GM06990 (cell line): ENCODE measurements at regions not wholly inside any gene's neighbourhood (a gene's known extent, or its start where the extent isn't known, plus 50 kb on each side); places are given as distances from the start of the nearest gene placed in this dataset.

ENCODE experiments used
- DNase-seq: peaks from one replicate; pipeline ENCODE4 v3.0.0-alpha.2; 2011; ENCODE audit not compliant: insufficient read length; ENCODE audit errors: extremely low read depth
- H3K27me3 ChIP-seq: replicated peaks from 2 replicates; pipeline ENCODE4 v1.6.0; 2011; ENCODE audit warnings: low read length; ENCODE audit not compliant: control insufficient read depth, insufficient read depth
- H3K36me3 ChIP-seq: 2 replicates; pipeline ENCODE4 v1.5.1; 2011; ENCODE audit warnings: low read length; ENCODE audit not compliant: control insufficient read depth, insufficient read depth
- H3K4me3 ChIP-seq: replicated peaks from 2 replicates; pipeline ENCODE4 v1.5.1; 2011; ENCODE audit warnings: low read depth, mild to moderate bottlenecking, control low read depth, low read length
- TF ChIP-seq, protein P1 (sequence below): IDR thresholded peaks from 2 replicates; pipeline ENCODE4 v1.5.1; 2011; ENCODE audit warnings: low read length, control low read depth, mild to moderate bottlenecking, inconsistent platforms; ENCODE audit not compliant: insufficient read depth, poor library complexity, severe bottlenecking

DNA sequence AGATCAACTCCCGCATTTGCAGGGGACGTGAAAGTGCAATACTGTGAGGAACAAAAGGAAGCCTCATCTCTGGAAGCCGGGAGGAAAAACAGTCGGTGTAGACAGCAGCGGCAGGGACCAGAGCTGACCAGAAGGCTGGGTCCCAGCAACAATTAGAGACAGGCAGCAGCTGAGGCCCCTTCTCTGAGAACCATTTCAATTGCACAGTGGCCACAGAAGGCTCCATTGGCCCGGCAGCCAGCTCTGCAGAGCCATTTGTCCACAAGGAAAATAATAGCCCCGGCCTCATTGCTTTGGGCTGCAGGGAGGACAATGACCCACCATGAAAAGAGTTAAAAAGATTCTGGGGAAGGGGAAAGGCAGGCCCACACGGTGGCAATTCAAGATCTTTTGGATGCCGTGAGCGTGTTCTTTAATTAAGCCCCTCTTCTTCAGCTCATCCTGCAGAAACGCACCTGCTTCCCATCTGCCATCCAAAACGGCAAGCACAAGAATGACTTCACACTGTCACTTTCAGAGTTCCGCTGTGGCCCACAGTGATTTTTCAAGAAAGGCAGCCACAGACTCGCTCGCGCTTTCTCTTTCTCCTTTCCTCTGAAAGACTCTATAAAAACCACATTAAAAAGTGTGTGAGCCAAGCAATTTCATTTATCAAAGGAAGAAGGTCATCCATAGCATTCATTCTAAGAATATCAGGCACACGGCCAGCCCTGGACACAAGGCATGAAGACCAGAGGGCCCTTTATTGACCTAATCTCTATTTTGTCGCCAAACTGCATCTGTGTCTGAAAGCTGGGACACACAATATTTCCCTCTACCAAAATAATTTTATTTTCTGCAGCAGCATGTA is 293.6 kb downstream of the SOX11 start:
- no peaks in the 10 kb centered on the region for H3K27me3 ChIP-seq
- no peak for DNase-seq
- H3K4me3 ChIP-seq, result no peak overlapping the region
- H3K36me3 ChIP-seq, result no peaks in the 10 kb centered on the region
- TF ChIP-seq, protein P1, sequence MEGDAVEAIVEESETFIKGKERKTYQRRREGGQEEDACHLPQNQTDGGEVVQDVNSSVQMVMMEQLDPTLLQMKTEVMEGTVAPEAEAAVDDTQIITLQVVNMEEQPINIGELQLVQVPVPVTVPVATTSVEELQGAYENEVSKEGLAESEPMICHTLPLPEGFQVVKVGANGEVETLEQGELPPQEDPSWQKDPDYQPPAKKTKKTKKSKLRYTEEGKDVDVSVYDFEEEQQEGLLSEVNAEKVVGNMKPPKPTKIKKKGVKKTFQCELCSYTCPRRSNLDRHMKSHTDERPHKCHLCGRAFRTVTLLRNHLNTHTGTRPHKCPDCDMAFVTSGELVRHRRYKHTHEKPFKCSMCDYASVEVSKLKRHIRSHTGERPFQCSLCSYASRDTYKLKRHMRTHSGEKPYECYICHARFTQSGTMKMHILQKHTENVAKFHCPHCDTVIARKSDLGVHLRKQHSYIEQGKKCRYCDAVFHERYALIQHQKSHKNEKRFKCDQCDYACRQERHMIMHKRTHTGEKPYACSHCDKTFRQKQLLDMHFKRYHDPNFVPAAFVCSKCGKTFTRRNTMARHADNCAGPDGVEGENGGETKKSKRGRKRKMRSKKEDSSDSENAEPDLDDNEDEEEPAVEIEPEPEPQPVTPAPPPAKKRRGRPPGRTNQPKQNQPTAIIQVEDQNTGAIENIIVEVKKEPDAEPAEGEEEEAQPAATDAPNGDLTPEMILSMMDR, result no peak

DNA sequence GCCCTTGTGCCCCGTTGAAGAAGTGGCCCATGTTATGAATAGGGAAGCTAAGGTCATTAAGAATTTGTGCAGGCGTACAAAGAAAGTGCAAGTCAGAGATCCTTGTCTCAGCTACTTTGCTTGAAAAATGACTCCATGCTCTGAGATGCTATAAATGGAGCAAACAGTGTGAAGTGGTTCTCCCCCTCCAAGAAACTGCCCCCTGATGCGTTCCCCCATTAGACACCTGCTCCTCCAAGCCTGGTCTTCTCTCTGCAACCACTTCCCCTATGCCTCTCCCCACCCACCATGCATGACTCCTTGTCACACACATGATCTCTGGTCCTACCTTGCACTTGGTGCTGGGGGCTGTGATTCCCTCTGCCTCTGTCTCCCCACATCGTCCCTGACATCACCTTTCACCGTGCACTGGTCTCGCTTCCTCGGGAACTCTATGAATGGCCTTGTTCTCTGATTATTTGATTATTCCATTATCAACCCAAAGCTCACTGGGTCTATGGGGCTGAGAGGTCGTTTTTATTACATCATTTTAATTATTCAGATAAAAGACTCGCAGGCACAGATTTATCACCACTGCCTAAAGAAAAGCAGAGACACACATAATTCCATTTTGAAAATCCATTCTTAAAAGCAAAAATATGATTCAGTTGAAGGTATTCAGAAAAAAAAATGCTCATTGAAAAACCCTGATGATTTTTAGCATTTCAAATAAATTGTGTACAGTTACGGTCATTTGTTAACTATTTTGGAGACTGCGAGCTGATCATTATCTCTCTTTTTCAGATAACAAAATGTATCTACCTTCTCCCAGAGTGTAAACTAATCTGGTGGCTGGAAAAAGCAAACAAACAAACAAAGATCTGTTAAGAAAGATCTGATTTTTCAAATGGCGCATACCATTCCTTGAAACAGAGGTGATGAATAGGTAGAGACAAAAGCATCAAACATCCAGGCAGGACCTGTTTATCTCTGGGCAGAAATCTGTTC is 294.9 kb downstream of the SOX11 start:
- DNase-seq, result no peak
- Histone ChIP-seq H3K27me3 (no peaks in the 10 kb centered on the region), H3K4me3 (no peak overlapping the region), H3K36me3 (no peaks in the 10 kb centered on the region)
- TF ChIP-seq, protein P1, result no peak

DNA sequence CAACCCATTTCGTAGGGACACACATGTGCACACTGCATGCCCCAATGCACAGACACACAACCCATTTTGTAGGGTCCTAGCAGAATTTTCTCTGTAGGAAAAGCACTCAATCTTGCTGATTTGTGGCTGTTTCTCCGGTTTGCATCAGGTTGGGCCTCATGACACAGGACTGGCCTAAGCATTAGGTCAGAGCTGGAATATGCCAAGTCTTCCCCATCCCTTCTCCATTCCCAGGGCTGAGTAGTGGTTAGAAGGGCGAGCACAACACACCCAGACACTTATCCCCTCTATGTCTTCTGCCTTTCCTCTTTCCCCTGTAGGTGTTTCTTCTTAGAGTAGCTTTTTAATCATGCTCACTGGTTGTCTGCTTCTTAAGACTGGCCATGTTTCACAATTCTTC is 295.9 kb downstream of the SOX11 start:
- Histone ChIP-seq H3K27me3 (no peaks in the 10 kb centered on the region), H3K4me3 (no peak overlapping the region), H3K36me3 (no peaks in the 10 kb centered on the region)
- DNase-seq, result no peak
- TF ChIP-seq, protein P1, result no peak

DNA sequence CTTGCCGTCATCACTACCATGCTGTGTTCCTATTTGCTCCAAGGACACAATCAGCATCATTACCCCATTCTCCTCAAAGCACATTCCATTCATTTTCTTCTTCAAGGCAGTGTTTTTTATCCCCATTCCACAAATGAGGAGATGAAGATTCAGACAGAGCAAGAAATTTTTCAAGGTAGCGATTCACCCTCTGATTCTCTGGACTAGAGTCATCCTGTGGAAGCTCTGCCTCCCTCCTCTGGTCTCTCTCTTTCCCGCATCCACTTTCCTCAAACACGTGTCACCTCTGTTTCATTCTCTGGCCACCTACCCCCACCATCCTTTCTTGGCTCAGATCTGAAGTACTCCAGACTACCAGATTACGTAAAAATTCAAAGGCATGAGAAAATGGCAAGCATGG is 297.9 kb downstream of the SOX11 start:
- Histone ChIP-seq H3K4me3 (no peak overlapping the region), H3K36me3 (no peaks in the 10 kb centered on the region), H3K27me3 (no peaks in the 10 kb centered on the region)
- TF ChIP-seq, protein P1, result no peak
- DNase-seq, result no peak

DNA sequence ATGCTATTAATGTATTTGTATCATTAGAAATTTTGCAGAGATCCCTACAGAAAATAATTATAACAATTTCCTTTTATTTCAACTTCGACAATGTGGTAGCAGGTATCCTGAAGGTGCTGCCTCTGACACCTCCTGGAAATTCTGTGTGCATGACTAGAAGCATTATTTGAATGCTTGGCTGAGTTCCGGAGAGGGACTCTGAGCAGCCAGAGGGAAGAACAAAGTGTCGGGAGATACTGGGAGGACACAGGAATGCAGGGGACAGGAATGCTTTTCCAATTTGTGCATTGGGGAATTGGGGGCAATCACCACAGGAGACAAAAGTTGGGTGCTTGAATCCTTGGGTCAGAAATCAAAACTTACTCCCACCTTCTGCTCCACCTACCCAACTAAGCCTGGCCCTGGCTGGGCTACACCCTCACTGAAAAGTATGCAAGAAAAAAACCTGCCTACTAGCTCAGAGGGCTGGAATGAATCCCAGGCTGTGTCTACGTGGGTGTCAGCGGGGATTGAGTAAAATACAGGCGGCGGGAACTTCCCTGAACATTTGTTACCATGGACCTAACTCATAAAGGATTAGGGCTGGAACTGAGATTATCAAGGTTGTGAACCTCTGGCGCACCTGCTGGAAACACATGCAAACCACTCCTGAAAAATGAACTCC is 299.3 kb downstream of the SOX11 start:
- Histone ChIP-seq H3K27me3 (no peaks in the 10 kb centered on the region), H3K36me3 (no peaks in the 10 kb centered on the region), H3K4me3 (no peak overlapping the region)
- TF ChIP-seq, protein P1, result no peak
- DNase-seq, result no peak
